ENCODE measurements at regions not wholly inside any gene's neighbourhood (a gene's known extent, or its start where the extent isn't known, plus 50 kb on each side); places are given as distances from the start of the nearest gene placed in this dataset.

DNA sequence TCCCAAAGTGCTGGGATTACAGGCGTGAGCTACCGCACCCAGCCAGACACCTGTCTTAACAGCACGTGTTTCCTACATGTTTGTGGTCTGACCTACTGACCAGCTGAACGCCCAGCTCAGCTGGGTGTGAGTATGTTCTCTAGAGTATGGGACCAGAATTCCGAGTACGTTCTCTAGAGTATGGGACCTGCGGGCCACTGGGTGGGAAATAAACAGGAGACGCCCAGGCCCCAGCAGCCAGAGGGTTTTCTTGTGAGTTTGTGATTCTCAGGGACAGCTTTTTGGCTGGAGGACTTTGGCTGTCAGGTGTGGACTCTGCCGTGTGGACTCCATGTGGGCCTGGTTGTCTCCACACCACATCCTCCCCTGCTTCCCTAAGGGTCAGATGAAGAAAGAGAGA, 87.3 kb downstream of the CHRD start (continued):
- TF ChIP-seq STAT1 (IDR thresholded peaks at IDR 0.05; ENCODE audit: unreplicated experiment) (no peak), ETS1 (IDR thresholded peaks at IDR 0.05) (no peak)
- TF ChIP-seq, protein P1, sequence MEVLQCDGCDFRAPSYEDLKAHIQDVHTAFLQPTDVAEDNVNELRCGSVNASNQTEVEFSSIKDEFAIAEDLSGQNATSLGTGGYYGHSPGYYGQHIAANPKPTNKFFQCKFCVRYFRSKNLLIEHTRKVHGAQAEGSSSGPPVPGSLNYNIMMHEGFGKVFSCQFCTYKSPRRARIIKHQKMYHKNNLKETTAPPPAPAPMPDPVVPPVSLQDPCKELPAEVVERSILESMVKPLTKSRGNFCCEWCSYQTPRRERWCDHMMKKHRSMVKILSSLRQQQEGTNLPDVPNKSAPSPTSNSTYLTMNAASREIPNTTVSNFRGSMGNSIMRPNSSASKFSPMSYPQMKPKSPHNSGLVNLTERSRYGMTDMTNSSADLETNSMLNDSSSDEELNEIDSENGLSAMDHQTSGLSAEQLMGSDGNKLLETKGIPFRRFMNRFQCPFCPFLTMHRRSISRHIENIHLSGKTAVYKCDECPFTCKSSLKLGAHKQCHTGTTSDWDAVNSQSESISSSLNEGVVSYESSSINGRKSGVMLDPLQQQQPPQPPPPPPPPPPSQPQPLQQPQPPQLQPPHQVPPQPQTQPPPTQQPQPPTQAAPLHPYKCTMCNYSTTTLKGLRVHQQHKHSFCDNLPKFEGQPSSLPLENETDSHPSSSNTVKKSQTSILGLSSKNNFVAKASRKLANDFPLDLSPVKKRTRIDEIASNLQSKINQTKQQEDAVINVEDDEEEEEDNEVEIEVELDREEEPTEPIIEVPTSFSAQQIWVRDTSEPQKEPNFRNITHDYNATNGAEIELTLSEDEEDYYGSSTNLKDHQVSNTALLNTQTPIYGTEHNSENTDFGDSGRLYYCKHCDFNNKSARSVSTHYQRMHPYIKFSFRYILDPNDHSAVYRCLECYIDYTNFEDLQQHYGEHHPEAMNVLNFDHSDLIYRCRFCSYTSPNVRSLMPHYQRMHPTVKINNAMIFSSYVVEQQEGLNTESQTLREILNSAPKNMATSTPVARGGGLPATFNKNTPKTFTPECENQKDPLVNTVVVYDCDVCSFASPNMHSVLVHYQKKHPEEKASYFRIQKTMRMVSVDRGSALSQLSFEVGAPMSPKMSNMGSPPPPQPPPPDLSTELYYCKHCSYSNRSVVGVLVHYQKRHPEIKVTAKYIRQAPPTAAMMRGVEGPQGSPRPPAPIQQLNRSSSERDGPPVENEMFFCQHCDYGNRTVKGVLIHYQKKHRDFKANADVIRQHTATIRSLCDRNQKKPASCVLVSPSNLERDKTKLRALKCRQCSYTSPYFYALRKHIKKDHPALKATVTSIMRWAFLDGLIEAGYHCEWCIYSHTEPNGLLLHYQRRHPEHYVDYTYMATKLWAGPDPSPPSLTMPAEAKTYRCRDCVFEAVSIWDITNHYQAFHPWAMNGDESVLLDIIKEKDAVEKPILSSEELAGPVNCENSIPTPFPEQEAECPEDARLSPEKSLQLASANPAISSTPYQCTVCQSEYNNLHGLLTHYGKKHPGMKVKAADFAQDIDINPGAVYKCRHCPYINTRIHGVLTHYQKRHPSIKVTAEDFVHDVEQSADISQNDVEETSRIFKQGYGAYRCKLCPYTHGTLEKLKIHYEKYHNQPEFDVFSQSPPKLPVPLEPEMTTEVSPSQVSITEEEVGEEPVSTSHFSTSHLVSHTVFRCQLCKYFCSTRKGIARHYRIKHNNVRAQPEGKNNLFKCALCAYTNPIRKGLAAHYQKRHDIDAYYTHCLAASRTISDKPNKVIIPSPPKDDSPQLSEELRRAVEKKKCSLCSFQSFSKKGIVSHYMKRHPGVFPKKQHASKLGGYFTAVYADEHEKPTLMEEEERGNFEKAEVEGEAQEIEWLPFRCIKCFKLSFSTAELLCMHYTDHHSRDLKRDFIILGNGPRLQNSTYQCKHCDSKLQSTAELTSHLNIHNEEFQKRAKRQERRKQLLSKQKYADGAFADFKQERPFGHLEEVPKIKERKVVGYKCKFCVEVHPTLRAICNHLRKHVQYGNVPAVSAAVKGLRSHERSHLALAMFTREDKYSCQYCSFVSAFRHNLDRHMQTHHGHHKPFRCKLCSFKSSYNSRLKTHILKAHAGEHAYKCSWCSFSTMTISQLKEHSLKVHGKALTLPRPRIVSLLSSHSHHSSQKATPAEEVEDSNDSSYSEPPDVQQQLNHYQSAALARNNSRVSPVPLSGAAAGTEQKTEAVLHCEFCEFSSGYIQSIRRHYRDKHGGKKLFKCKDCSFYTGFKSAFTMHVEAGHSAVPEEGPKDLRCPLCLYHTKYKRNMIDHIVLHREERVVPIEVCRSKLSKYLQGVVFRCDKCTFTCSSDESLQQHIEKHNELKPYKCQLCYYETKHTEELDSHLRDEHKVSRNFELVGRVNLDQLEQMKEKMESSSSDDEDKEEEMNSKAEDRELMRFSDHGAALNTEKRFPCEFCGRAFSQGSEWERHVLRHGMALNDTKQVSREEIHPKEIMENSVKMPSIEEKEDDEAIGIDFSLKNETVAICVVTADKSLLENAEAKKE (CRISPR knock-in tag; IDR thresholded peaks at IDR 0.05), result no peak

GRCh38 chr3:184470551-184470950, 90.7 kb downstream of the CHRD start:
- ATAC-seq (no peak), DNase-seq (ENCODE audit: low spot score) (no peak)
- Histone ChIP-seq H3K4me2 (no peak overlapping the region), H3K4me3 (no peak overlapping the region), H3K36me3 (ENCODE audit: insufficient read depth) (no peaks in the 10 kb centered on the region), H3F3A (replicated peaks; ENCODE audit: low read depth) (no peaks in the 10 kb centered on the region), H4K20me1 (replicated peaks; ENCODE audit: insufficient read depth) (no peaks in the 10 kb centered on the region), H3K4me1 (ENCODE audit: insufficient read depth) (no peaks in the 10 kb centered on the region; the same call in 1 of the 2 replicates), H3K27me3 (ENCODE audit: insufficient read depth) (no peaks in the 10 kb centered on the region), H3K27ac (ENCODE audit: low read depth) (no peak overlapping the region), H3K79me2 (replicated peaks; ENCODE audit: insufficient read depth) (no peaks in the 10 kb centered on the region), H3K9me2 (ENCODE audit: insufficient read depth) (no peaks in the 10 kb centered on the region), H2AFZ (no peak overlapping the region)
- H3K9me3 Mint-ChIP-seq, result no peaks in the 10 kb centered on the region
- peaks cover 7% of the 10 kb centered on the region for H3K27me3 Mint-ChIP-seq (ENCODE audit: insufficient read depth, low read depth, poor library complexity)
- no peaks in the 10 kb centered on the region for H3K4me1 Mint-ChIP-seq
- no peak overlapping the region for H3K27ac Mint-ChIP-seq
- no peaks in the 10 kb centered on the region for H3K36me3 Mint-ChIP-seq (ENCODE audit: low read depth)
- H3K4me3 Mint-ChIP-seq, result no peak overlapping the region
- TF ChIP-seq REST (IDR thresholded peaks at IDR 0.05; ENCODE audit: unreplicated experiment), result no peak
- no peak for TF ChIP-seq CREB1 (CRISPR knock-in tag; IDR thresholded peaks at IDR 0.05; ENCODE audit: low read depth)
- no peak for TF ChIP-seq EZH2phosphoT487 (IDR thresholded peaks at IDR 0.05; ENCODE audit: unreplicated experiment)
- no peak for TF ChIP-seq EZH2 (IDR thresholded peaks at IDR 0.05; ENCODE audit: low read depth, unreplicated experiment)

Data from GM23338 (cell line).